ENCODE measurements at regions not wholly inside any gene's neighbourhood (a gene's known extent, or its start where the extent isn't known, plus 50 kb on each side); places are given as distances from the start of the nearest gene placed in this dataset.

DNA sequence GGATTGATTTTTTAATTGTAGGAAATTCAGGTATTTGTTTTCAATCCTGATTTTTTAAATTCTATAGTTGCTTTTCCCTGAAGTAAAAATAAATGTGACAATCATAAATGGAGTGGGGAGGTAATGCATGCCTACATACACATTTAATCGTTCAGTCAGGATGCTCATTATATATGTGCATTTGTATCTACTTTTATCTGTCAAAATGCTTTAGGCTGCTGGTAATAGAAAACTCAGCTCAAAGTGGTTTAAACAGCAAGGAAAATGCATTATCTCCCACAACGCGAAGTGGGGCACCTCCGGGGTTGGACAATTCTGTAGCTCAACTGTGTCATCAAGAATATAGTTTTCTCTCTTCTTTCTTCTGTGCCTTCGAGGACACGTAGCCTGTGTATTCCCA lies 116.4 kb upstream of the SASH1 start:
- TF ChIP-seq TEAD4 (CRISPR knock-in tag; IDR thresholded peaks at IDR 0.05) (no peak), ZNF671 (CRISPR knock-in tag; IDR thresholded peaks at IDR 0.05) (no peak)
- TF ChIP-seq, protein P1, sequence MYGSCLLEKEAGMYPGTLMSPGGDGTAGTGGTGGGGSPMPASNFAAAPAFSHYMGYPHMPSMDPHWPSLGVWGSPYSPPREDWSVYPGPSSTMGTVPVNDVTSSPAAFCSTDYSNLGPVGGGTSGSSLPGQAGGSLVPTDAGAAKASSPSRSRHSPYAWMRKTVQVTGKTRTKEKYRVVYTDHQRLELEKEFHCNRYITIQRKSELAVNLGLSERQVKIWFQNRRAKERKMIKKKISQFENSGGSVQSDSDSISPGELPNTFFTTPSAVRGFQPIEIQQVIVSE (CRISPR knock-in tag; IDR thresholded peaks at IDR 0.05; ENCODE audit: borderline replicate concordance): no peak
- H3K36me3 Mint-ChIP-seq: no peaks in the 10 kb centered on the region
- H3K4me1 Mint-ChIP-seq: peaks cover 21% of the 10 kb centered on the region
- H3K4me3 Mint-ChIP-seq: no peak overlapping the region
- ATAC-seq: no peak
- ChIA-PET POLR2A (no interaction called here), CTCF (interaction anchor here (0.5 to 1.3 kb wide), 2 partner anchors 46 to 181 kb away, joined by 3 to 5 read pairs; no protein-coding TSS in a partner anchor)
- no peak overlapping the region for H3K27ac Mint-ChIP-seq
- no peaks in the 10 kb centered on the region for H3K27me3 Mint-ChIP-seq (ENCODE audit: low read depth)
- DNase-seq (ENCODE audit: low spot score): no peak
- H3K9me3 Mint-ChIP-seq: no peaks in the 10 kb centered on the region

DNA sequence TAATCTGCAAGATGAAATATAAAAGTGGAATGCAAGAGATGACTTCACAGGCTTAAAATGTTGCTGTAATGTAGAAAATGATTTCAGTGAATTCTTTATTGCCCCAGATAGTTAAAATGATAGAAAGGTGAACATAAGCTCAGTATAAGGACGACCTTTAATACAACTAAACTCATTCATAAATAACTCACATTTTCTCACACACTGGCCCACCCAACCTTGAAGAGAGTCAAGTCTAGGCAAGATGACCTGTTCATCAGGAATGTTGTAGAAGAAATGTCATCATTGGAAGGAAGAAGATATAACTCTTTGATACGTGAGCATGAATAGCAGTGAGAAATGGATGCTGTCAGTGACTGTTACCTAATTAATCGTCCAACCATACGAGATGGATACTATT lies 111.1 kb upstream of the SASH1 start:
- CTCF ChIA-PET: no interaction called here
- no peak for ATAC-seq

DNA sequence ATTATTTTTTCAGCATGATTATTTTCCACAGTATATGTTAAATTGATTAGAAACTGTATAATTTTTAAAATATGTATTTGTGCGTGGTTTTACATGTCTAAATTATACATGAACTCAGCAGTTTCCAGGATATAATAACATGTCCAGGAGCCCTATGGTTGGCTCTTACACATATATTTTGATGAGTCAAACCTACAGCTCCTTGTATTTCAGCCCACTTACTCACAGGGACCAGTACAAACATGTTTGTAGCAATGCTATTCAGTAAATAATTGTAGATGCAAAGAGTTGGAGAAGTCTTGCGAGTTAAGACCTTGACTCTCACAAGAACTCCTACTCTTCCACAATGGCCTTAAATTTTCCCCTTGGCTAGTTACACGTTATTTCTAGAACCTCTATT lies 107.2 kb upstream of the SASH1 start:
- no peaks in the 10 kb centered on the region for H3K9me3 Mint-ChIP-seq
- ChIA-PET POLR2A (no interaction called here), CTCF (no interaction called here)
- ATAC-seq (no peak), DNase-seq (ENCODE audit: low spot score) (no peak)
- TF ChIP-seq, protein P2, sequence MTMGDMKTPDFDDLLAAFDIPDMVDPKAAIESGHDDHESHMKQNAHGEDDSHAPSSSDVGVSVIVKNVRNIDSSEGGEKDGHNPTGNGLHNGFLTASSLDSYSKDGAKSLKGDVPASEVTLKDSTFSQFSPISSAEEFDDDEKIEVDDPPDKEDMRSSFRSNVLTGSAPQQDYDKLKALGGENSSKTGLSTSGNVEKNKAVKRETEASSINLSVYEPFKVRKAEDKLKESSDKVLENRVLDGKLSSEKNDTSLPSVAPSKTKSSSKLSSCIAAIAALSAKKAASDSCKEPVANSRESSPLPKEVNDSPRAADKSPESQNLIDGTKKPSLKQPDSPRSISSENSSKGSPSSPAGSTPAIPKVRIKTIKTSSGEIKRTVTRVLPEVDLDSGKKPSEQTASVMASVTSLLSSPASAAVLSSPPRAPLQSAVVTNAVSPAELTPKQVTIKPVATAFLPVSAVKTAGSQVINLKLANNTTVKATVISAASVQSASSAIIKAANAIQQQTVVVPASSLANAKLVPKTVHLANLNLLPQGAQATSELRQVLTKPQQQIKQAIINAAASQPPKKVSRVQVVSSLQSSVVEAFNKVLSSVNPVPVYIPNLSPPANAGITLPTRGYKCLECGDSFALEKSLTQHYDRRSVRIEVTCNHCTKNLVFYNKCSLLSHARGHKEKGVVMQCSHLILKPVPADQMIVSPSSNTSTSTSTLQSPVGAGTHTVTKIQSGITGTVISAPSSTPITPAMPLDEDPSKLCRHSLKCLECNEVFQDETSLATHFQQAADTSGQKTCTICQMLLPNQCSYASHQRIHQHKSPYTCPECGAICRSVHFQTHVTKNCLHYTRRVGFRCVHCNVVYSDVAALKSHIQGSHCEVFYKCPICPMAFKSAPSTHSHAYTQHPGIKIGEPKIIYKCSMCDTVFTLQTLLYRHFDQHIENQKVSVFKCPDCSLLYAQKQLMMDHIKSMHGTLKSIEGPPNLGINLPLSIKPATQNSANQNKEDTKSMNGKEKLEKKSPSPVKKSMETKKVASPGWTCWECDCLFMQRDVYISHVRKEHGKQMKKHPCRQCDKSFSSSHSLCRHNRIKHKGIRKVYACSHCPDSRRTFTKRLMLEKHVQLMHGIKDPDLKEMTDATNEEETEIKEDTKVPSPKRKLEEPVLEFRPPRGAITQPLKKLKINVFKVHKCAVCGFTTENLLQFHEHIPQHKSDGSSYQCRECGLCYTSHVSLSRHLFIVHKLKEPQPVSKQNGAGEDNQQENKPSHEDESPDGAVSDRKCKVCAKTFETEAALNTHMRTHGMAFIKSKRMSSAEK (CRISPR knock-in tag; IDR thresholded peaks at IDR 0.05; ENCODE audit: borderline replicate concordance): no peak
- no peak for TF ChIP-seq NR2C2 (CRISPR knock-in tag; IDR thresholded peaks at IDR 0.05)
- no peak for TF ChIP-seq NFE2L1 (CRISPR knock-in tag; IDR thresholded peaks at IDR 0.05)
- TF ChIP-seq NR1H2 (CRISPR knock-in tag; IDR thresholded peaks at IDR 0.05): no peak
- TF ChIP-seq ESRRA (CRISPR knock-in tag; IDR thresholded peaks at IDR 0.05; ENCODE audit: borderline replicate concordance): no peak
- TF ChIP-seq KAT7 (CRISPR knock-in tag; IDR thresholded peaks at IDR 0.05; ENCODE audit: borderline replicate concordance): no peak
- TF ChIP-seq, protein P3, sequence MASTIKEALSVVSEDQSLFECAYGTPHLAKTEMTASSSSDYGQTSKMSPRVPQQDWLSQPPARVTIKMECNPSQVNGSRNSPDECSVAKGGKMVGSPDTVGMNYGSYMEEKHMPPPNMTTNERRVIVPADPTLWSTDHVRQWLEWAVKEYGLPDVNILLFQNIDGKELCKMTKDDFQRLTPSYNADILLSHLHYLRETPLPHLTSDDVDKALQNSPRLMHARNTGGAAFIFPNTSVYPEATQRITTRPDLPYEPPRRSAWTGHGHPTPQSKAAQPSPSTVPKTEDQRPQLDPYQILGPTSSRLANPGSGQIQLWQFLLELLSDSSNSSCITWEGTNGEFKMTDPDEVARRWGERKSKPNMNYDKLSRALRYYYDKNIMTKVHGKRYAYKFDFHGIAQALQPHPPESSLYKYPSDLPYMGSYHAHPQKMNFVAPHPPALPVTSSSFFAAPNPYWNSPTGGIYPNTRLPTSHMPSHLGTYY (CRISPR knock-in tag; IDR thresholded peaks at IDR 0.05): no peak
- H3K36me3 Mint-ChIP-seq: no peaks in the 10 kb centered on the region
- H3K27me3 Mint-ChIP-seq (ENCODE audit: low read depth): no peaks in the 10 kb centered on the region
- H3K27ac Mint-ChIP-seq: no peak overlapping the region
- peaks cover 3% of the 10 kb centered on the region for H3K4me1 Mint-ChIP-seq
- H3K4me3 Mint-ChIP-seq: no peak overlapping the region

More for the DNA sequence above, 111.1 kb upstream of the SASH1 start:
- H3K27ac Mint-ChIP-seq: no peak overlapping the region
- H3K9me3 Mint-ChIP-seq: no peaks in the 10 kb centered on the region
- H3K4me3 Mint-ChIP-seq: no peak overlapping the region
- no peaks in the 10 kb centered on the region for H3K27me3 Mint-ChIP-seq (ENCODE audit: low read depth)
- H3K4me1 Mint-ChIP-seq: peaks cover 2% of the 10 kb centered on the region
- POLR2A ChIA-PET: no interaction called here
- H3K36me3 Mint-ChIP-seq: no peaks in the 10 kb centered on the region
- TF ChIP-seq FOXP1 (CRISPR knock-in tag; IDR thresholded peaks at IDR 0.05; ENCODE audit: borderline replicate concordance) (no peak), GRHL2 (CRISPR knock-in tag; IDR thresholded peaks at IDR 0.05; ENCODE audit: insufficient replicate concordance, severe bottlenecking) (no peak), NFYB (CRISPR knock-in tag; conservative IDR thresholded peaks at IDR 0.05; ENCODE audit: low read depth) (no peak), JAZF1 (CRISPR knock-in tag; IDR thresholded peaks at IDR 0.05) (no peak), PRRX2 (CRISPR knock-in tag; IDR thresholded peaks at IDR 0.05) (no peak), ZNF138 (CRISPR knock-in tag; conservative IDR thresholded peaks at IDR 0.05) (no peak), NFATC4 (CRISPR knock-in tag; IDR thresholded peaks at IDR 0.05) (no peak), ZNF317 (CRISPR knock-in tag; IDR thresholded peaks at IDR 0.05; ENCODE audit: borderline replicate concordance, low read depth) (no peak), SMAD4 (CRISPR knock-in tag; IDR thresholded peaks at IDR 0.05) (no peak), FOXK1 (CRISPR knock-in tag; IDR thresholded peaks at IDR 0.05) (no peak), EMX1 (CRISPR knock-in tag; IDR thresholded peaks at IDR 0.05) (no peak), FOXJ3 (CRISPR knock-in tag; IDR thresholded peaks at IDR 0.05; ENCODE audit: borderline replicate concordance) (no peak), ZNF219 (CRISPR knock-in tag; IDR thresholded peaks at IDR 0.05; ENCODE audit: borderline replicate concordance) (no peak), KAT7 (CRISPR knock-in tag; IDR thresholded peaks at IDR 0.05; ENCODE audit: borderline replicate concordance) (no peak), GTF2I (CRISPR knock-in tag; conservative IDR thresholded peaks at IDR 0.05) (no peak)
- TF ChIP-seq, protein P4, sequence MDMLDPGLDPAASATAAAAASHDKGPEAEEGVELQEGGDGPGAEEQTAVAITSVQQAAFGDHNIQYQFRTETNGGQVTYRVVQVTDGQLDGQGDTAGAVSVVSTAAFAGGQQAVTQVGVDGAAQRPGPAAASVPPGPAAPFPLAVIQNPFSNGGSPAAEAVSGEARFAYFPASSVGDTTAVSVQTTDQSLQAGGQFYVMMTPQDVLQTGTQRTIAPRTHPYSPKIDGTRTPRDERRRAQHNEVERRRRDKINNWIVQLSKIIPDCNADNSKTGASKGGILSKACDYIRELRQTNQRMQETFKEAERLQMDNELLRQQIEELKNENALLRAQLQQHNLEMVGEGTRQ (CRISPR knock-in tag; IDR thresholded peaks at IDR 0.05): no peak
- TF ChIP-seq, protein P5, sequence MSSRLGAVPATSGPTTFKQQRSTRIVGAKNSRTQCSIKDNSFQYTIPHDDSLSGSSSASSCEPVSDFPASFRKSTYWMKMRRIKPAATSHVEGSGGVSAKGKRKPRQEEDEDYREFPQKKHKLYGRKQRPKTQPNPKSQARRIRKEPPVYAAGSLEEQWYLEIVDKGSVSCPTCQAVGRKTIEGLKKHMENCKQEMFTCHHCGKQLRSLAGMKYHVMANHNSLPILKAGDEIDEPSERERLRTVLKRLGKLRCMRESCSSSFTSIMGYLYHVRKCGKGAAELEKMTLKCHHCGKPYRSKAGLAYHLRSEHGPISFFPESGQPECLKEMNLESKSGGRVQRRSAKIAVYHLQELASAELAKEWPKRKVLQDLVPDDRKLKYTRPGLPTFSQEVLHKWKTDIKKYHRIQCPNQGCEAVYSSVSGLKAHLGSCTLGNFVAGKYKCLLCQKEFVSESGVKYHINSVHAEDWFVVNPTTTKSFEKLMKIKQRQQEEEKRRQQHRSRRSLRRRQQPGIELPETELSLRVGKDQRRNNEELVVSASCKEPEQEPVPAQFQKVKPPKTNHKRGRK (CRISPR knock-in tag; IDR thresholded peaks at IDR 0.05; ENCODE audit: borderline replicate concordance): no peak
- TF ChIP-seq, protein P6, sequence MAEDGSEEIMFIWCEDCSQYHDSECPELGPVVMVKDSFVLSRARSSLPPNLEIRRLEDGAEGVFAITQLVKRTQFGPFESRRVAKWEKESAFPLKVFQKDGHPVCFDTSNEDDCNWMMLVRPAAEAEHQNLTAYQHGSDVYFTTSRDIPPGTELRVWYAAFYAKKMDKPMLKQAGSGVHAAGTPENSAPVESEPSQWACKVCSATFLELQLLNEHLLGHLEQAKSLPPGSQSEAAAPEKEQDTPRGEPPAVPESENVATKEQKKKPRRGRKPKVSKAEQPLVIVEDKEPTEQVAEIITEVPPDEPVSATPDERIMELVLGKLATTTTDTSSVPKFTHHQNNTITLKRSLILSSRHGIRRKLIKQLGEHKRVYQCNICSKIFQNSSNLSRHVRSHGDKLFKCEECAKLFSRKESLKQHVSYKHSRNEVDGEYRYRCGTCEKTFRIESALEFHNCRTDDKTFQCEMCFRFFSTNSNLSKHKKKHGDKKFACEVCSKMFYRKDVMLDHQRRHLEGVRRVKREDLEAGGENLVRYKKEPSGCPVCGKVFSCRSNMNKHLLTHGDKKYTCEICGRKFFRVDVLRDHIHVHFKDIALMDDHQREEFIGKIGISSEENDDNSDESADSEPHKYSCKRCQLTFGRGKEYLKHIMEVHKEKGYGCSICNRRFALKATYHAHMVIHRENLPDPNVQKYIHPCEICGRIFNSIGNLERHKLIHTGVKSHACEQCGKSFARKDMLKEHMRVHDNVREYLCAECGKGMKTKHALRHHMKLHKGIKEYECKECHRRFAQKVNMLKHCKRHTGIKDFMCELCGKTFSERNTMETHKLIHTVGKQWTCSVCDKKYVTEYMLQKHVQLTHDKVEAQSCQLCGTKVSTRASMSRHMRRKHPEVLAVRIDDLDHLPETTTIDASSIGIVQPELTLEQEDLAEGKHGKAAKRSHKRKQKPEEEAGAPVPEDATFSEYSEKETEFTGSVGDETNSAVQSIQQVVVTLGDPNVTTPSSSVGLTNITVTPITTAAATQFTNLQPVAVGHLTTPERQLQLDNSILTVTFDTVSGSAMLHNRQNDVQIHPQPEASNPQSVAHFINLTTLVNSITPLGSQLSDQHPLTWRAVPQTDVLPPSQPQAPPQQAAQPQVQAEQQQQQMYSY (CRISPR knock-in tag; IDR thresholded peaks at IDR 0.05): no peak
- DNase-seq (ENCODE audit: low spot score): no peak
